Erythroblast (primary cell): ENCODE measurements at regions not wholly inside any gene's neighbourhood (a gene's known extent, or its start where the extent isn't known, plus 50 kb on each side); places are given as distances from the start of the nearest gene placed in this dataset.

ENCODE experiments used
- GATA1 ChIP-seq: IDR thresholded peaks from 2 replicates; pipeline ENCODE4 v1.6.1; 2011; ENCODE audit warnings: low read depth, mild to moderate bottlenecking, control low read depth, low read length, moderate library complexity
- POLR2A ChIP-seq: IDR thresholded peaks from 2 replicates; pipeline ENCODE4 v1.6.1; 2011; ENCODE audit warnings: mild to moderate bottlenecking, low read length

- TF ChIP-seq POLR2A (no peak), GATA1 (no peak)
Observed at GRCh38 chr6:33954453-33954852, 150.7 kb upstream of the MLN start.
